ENCODE measurements at regions not wholly inside any gene's neighbourhood (a gene's known extent, or its start where the extent isn't known, plus 50 kb on each side); places are given as distances from the start of the nearest gene placed in this dataset.

GRCh38 chr2:234719116-234719716, 222.3 kb upstream of the ARL4C start:
- TF ChIP-seq ZBTB7A (IDR thresholded peaks at IDR 0.05; ENCODE audit: low read depth), result no peak
- TF ChIP-seq REST (IDR thresholded peaks at IDR 0.05; ENCODE audit: low read depth), result no peak
- no peak for TF ChIP-seq TAF1 (IDR thresholded peaks at IDR 0.05; ENCODE audit: low read depth)
- TF ChIP-seq FOXM1 (IDR thresholded peaks at IDR 0.05; ENCODE audit: borderline replicate concordance, low read depth), result no peak
- no peak for TF ChIP-seq MAX (IDR thresholded peaks at IDR 0.05)
- TF ChIP-seq CEBPB (IDR thresholded peaks at IDR 0.05), result no peak
- TF ChIP-seq YY1 (IDR thresholded peaks at IDR 0.05; ENCODE audit: low read depth), result no peak
- TF ChIP-seq EP300 (IDR thresholded peaks at IDR 0.05; ENCODE audit: borderline replicate concordance), result no peak
- no peak for TF ChIP-seq RAD21 (IDR thresholded peaks at IDR 0.05; ENCODE audit: low read depth)
- TF ChIP-seq NFIC (IDR thresholded peaks at IDR 0.05), result no peak
- no peak for TF ChIP-seq TEAD4 (IDR thresholded peaks at IDR 0.05)
